Gastroesophageal sphincter (tissue), 4 donors: ENCODE measurements at regions not wholly inside any gene's neighbourhood (a gene's known extent, or its start where the extent isn't known, plus 50 kb on each side); places are given as distances from the start of the nearest gene placed in this dataset.

Experiments used
- ATAC-seq: fragments of 150-250 bp; one replicate; pipeline ENCODE4 v1.9.1; 2016; ENCODE audit warnings: mild to moderate bottlenecking, moderate library complexity
- H3K27ac ChIP-seq, 4 donors: fragments of 200-600 bp; sonication (generic) in 3 of 4; 1 replicate in 3 of 4; 2 replicates in 1 of 4; pipeline ENCODE4 v1.5.1; 2016 to 2019
- H3K27me3 ChIP-seq: fragments of 200-600 bp; sonication (generic); one replicate; pipeline ENCODE4 v1.5.1; 2019
- H3K36me3 ChIP-seq, 2 donors: fragments of 200-600 bp; sonication (generic); one replicate each; pipeline ENCODE4 v1.5.1; 2019; ENCODE audit warnings: control low read depth in 1 of 2
- H3K4me1 ChIP-seq, 3 donors: fragments of 200-600 bp; sonication (generic); 1 replicate in 2 of 3; 2 replicates in 1 of 3; pipeline ENCODE4 v1.5.1; 2016 to 2019; ENCODE audit warnings: control low read depth in 2 of 3
- H3K4me3 ChIP-seq, 2 donors: fragments of 200-600 bp; sonication (generic); one replicate each; pipeline ENCODE4 v1.5.1; 2019; ENCODE audit warnings: mild to moderate bottlenecking in 1 of 2, moderate library complexity in 1 of 2
- H3K9me3 ChIP-seq, 3 donors: fragments of 200-600 bp; sonication (generic); one replicate each; pipeline ENCODE4 v1.5.1; 2017 to 2019; ENCODE audit warnings: control low read depth in 2 of 3
- CTCF ChIP-seq, 4 experiments: fragments of 200-600 bp in 2 of 4; fragments of 450-650 bp in 2 of 4; sonication (generic) in 1 of 4; IDR thresholded peaks; one replicate each; pipeline ENCODE4 v1.5.1; 2017 to 2019; ENCODE audit warnings: antibody characterized with exemption in 4 of 4, mild to moderate bottlenecking in 2 of 4, moderate library complexity in 2 of 4
- EP300 ChIP-seq: sonication (generic); formaldehyde crosslinking; IDR thresholded peaks from one replicate; pipeline ENCODE4 v1.6.1; 2017; ENCODE audit warnings: antibody characterized with exemption, mild to moderate bottlenecking
- POLR2A ChIP-seq, 2 donors: fragments of 450-650 bp; IDR thresholded peaks; one replicate each; pipeline ENCODE4 v1.6.1; 2017; ENCODE audit warnings: antibody characterized with exemption in 2 of 2, mild to moderate bottlenecking in 2 of 2, moderate library complexity in 1 of 2
- POLR2AphosphoS5 ChIP-seq: sonication (generic); formaldehyde crosslinking; IDR thresholded peaks from one replicate; pipeline ENCODE4 v1.6.1; 2017; ENCODE audit warnings: antibody characterized with exemption
- WGBS, 2 donors: methylation state at CpG; one replicate each; pipeline ENCODE4 v1.1.5; 2018; ENCODE audit warnings: low coverage in 1 of 2; 5-methylcytosine and 5-hydroxymethylcytosine counted together

- no peak for TF ChIP-seq EP300
- no peak for TF ChIP-seq POLR2A (IDR thresholded peaks at IDR 0.05)
- no peak for TF ChIP-seq POLR2AphosphoS5
- TF ChIP-seq CTCF (IDR thresholded peaks at IDR 0.05): no peak
- ATAC-seq: no peak
- no peaks in the 10 kb centered on the region for H3K36me3 ChIP-seq
- H3K27ac ChIP-seq: no peak overlapping the region
- H3K4me1 ChIP-seq: no peaks in the 10 kb centered on the region
- H3K27me3 ChIP-seq: no peaks in the 10 kb centered on the region
- no peak overlapping the region for H3K4me3 ChIP-seq
- H3K9me3 ChIP-seq: no peaks in the 10 kb centered on the region
- WGBS, 2 donors: 0 to 45% methylated on average over 2 to 4 of the region's 4 CpGs
Observed at GRCh38 chr2:143852759-143853158, 667.2 kb downstream of the ZEB2 start.

- H3K36me3 ChIP-seq: no peaks in the 10 kb centered on the region
- TF ChIP-seq POLR2AphosphoS5 (no peak), POLR2A (IDR thresholded peaks at IDR 0.05) (no peak), CTCF (IDR thresholded peaks at IDR 0.05) (no peak), EP300 (no peak)
- no peak overlapping the region for H3K4me3 ChIP-seq
- no peak overlapping the region for H3K27ac ChIP-seq
- ATAC-seq: no peak
- no peaks in the 10 kb centered on the region for H3K27me3 ChIP-seq
- no peaks in the 10 kb centered on the region for H3K9me3 ChIP-seq
- WGBS, 2 donors: 74 to 80% methylated on average over 3 of the region's 3 CpGs
- no peaks in the 10 kb centered on the region for H3K4me1 ChIP-seq
Observed at GRCh38 chr2:143850084-143850483, 669.8 kb downstream of the ZEB2 start.

GRCh38 chr2:143847257-143847656 is 672.7 kb downstream of the ZEB2 start:
- no peaks in the 10 kb centered on the region for H3K4me1 ChIP-seq
- no peak overlapping the region for H3K4me3 ChIP-seq
- no peak overlapping the region for H3K27ac ChIP-seq
- TF ChIP-seq POLR2AphosphoS5: no peak
- no peak for TF ChIP-seq POLR2A (IDR thresholded peaks at IDR 0.05)
- no peak for TF ChIP-seq EP300
- TF ChIP-seq CTCF (IDR thresholded peaks at IDR 0.05): no peak
- H3K27me3 ChIP-seq: no peaks in the 10 kb centered on the region
- no peaks in the 10 kb centered on the region for H3K9me3 ChIP-seq
- no peaks in the 10 kb centered on the region for H3K36me3 ChIP-seq
- WGBS, 2 donors: 75 to 80% methylated on average over 1 of the region's 1 CpG
- ATAC-seq: no peak

GRCh38 chr2:143844986-143845385 is 674.9 kb downstream of the ZEB2 start:
- no peak overlapping the region for H3K27ac ChIP-seq
- ATAC-seq: no peak
- TF ChIP-seq EP300: no peak
- no peak for TF ChIP-seq POLR2A (IDR thresholded peaks at IDR 0.05)
- TF ChIP-seq POLR2AphosphoS5: no peak
- no peak for TF ChIP-seq CTCF (IDR thresholded peaks at IDR 0.05)
- H3K9me3 ChIP-seq: no peaks in the 10 kb centered on the region
- H3K4me3 ChIP-seq: no peak overlapping the region
- H3K36me3 ChIP-seq: no peaks in the 10 kb centered on the region
- H3K4me1 ChIP-seq: no peaks in the 10 kb centered on the region
- no peaks in the 10 kb centered on the region for H3K27me3 ChIP-seq
- WGBS, 2 donors: 79 to 97% methylated on average over 6 of the region's 6 CpGs

GRCh38 chr2:143843686-143844085 is 676.2 kb downstream of the ZEB2 start:
- H3K36me3 ChIP-seq: no peaks in the 10 kb centered on the region
- 83 to 100% methylated on average over 3 of the region's 3 CpGs for WGBS, 2 donors
- H3K27ac ChIP-seq: no peak overlapping the region
- H3K9me3 ChIP-seq: no peaks in the 10 kb centered on the region
- H3K4me1 ChIP-seq: no peaks in the 10 kb centered on the region
- H3K27me3 ChIP-seq: no peaks in the 10 kb centered on the region
- no peak for ATAC-seq
- TF ChIP-seq POLR2AphosphoS5 (no peak), EP300 (no peak), CTCF (IDR thresholded peaks at IDR 0.05) (no peak), POLR2A (IDR thresholded peaks at IDR 0.05) (no peak)
- no peak overlapping the region for H3K4me3 ChIP-seq
